ES-I3 (cell line): ENCODE measurements at regions not wholly inside any gene's neighbourhood (a gene's known extent, or its start where the extent isn't known, plus 50 kb on each side); places are given as distances from the start of the nearest gene placed in this dataset.

ENCODE experiments used
- H3K36me3 ChIP-seq: 2 replicates; pipeline ENCODE4 v1.6.1; 2013; ENCODE audit warnings: mild to moderate bottlenecking, low read length, control low read depth, moderate library complexity; ENCODE audit not compliant: insufficient read depth
- H3K4me1 ChIP-seq: 2 replicates; pipeline ENCODE4 v1.6.1; 2013; ENCODE audit warnings: mild to moderate bottlenecking, control low read depth, low read length; ENCODE audit not compliant: insufficient read depth
- H3K9ac ChIP-seq: 2 replicates; pipeline ENCODE4 v1.6.1; 2013; ENCODE audit warnings: low read depth, mild to moderate bottlenecking, low read length, moderate library complexity
- H3K9me3 ChIP-seq: 2 replicates; pipeline ENCODE4 v1.6.1; 2013; ENCODE audit warnings: mild to moderate bottlenecking, low read length, moderate library complexity; ENCODE audit not compliant: control insufficient read depth, insufficient read depth

GRCh38 chr1:23639460-23640095 lies 52.0 kb upstream of the RPL11 start:
- H3K36me3 ChIP-seq: no peaks in the 10 kb centered on the region
- H3K9ac ChIP-seq: no peak overlapping the region
- H3K9me3 ChIP-seq: no peaks in the 10 kb centered on the region
- peaks cover 20% of the 10 kb centered on the region for H3K4me1 ChIP-seq

- H3K36me3 ChIP-seq: no peaks in the 10 kb centered on the region
- H3K9ac ChIP-seq: no peak overlapping the region
- H3K9me3 ChIP-seq: no peaks in the 10 kb centered on the region
- H3K4me1 ChIP-seq: peaks cover 15% of the 10 kb centered on the region
These were observed 52.8 kb upstream of the RPL11 start for GRCh38 chr1:23638786-23639241.

DNA sequence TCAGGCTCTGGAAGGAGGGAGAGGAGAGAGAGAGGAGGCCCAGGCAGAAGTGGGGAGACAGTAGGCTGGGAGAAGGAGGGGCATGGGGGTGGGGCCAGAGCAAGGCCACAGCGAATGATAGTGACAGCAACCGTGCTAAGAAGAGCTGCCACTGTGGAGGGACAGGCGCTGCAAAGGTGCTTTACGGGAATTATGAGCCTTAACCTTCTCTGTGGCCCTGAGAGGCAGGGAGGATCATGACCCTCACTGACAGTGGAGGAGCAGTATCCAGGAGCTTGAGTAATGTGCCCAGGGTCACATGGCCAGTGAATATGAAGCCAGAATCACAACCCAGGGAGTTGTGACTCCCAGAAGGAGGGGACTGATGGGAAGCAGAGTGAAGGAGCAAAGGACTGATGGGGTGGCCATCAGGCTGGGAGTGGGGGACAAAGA lies 53.4 kb upstream of the RPL11 start:
- H3K4me1 ChIP-seq: peaks cover 15% of the 10 kb centered on the region
- H3K36me3 ChIP-seq: no peaks in the 10 kb centered on the region
- H3K9me3 ChIP-seq: no peaks in the 10 kb centered on the region
- no peak overlapping the region for H3K9ac ChIP-seq

DNA sequence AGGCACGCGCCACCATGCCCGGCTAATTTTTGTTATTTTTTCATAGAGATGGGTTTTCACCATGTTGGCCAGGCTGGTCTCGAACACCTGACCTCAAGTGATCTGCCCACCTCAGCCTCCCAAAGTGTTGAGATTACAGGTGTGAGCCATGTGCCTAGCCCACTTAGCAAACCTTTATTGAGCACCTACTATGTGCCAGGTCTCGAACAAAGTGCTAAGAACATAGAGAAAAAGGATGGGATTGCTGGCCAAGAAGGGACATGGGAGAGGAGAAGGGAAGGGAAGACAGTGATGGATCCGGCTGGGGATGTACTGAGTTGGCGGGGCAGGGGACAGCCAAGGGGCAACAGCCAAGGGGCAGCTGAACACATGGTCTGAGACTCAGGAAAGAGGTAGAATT lies 55.6 kb upstream of the RPL11 start:
- Histone ChIP-seq H3K9ac (no peak overlapping the region), H3K36me3 (no peaks in the 10 kb centered on the region), H3K9me3 (no peaks in the 10 kb centered on the region), H3K4me1 (peaks cover 15% of the 10 kb centered on the region)

- Histone ChIP-seq H3K36me3 (no peaks in the 10 kb centered on the region), H3K4me1 (peaks cover 15% of the 10 kb centered on the region), H3K9me3 (no peaks in the 10 kb centered on the region), H3K9ac (peak overlapping the region; percentile 48; the same call in 1 of the 2 replicates)
These were observed 56.6 kb upstream of the RPL11 start for GRCh38 chr1:23634840-23635651.

DNA sequence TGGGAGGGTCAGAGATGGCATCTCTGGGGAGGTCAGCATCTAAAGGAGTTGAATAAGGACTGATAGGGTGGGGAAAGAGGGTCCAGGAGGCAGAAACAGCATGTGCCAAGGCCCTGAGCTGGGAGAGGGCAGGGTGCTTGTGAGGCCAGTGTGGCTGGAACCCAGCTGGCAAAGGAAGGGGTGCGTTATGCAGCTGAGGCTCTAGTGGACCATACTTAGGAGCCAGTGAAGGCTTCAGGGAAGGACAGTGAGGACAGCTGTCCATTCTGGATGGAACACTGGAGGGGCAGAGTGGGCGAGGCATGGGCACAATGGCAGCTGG lies 57.1 kb upstream of the RPL11 start:
- H3K36me3 ChIP-seq: no peaks in the 10 kb centered on the region
- peaks cover 15% of the 10 kb centered on the region for H3K4me1 ChIP-seq
- no peaks in the 10 kb centered on the region for H3K9me3 ChIP-seq
- H3K9ac ChIP-seq: no peak overlapping the region

DNA sequence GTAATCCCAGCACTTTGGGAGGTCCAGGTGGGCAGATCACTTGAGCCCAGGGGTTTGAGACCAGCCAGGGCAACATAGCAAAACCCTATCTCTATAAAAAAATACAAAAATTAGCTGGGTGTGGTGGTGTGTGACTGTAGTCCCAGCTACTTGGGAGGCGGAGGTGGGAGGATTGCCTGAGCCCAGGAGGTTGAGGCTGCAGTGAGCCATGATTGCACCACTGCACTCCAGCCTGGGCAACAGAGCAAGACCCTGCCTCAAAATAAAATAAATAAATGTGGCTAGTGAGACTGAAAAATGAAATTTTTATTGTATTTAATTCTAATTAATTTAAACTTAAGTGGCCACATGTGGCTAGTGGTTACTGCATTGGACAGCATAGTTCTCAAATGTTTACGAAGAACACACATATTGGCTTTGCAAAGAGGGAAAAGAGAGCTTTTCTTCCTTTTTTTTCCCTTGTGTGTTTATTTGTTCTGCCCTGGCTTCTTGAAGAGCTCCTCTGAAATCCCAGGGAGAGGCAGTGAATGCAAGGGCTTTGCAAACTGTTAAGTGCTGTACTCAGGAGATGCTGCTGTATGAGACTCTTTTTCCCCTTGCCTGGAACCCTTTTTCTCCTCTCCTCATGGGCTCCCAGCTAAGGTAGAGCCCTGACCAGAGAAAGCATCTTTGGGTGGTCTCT lies 59.0 kb upstream of the RPL11 start:
- Histone ChIP-seq H3K9ac (no peak overlapping the region), H3K9me3 (no peaks in the 10 kb centered on the region), H3K36me3 (no peaks in the 10 kb centered on the region), H3K4me1 (peaks cover 12% of the 10 kb centered on the region; the same call in 1 of the 2 replicates)

DNA sequence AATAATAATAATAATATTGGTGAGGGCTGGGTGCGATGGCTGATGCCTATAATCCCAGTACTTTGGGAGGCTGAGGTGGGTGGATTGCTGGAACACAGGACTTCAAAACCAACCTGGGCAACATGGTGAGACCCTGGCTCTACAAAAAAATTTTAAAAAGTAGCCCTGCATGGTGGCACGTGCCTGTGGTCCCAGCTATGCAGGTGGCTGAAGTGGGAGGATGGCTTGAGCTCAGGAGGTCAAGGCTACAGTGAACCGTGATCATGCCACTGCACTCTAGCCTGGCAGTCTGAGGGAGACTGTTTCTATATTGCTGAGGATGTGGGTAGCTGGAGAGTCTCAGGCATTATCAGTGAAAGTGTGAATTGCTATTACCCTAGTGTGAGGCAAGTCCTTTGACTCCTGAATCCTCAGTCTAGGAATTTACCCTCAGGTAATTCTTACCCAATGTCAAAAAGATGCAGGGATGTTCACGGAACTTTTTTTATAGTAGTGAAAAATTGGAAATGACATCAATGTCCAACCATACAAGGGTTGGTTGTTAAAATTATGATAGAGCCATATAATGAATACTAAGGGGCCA lies 61.8 kb upstream of the RPL11 start:
- no peaks in the 10 kb centered on the region for H3K9me3 ChIP-seq
- H3K9ac ChIP-seq: no peak overlapping the region
- peaks cover 5% of the 10 kb centered on the region; the same call in 1 of the 2 replicates for H3K4me1 ChIP-seq
- no peaks in the 10 kb centered on the region for H3K36me3 ChIP-seq

DNA sequence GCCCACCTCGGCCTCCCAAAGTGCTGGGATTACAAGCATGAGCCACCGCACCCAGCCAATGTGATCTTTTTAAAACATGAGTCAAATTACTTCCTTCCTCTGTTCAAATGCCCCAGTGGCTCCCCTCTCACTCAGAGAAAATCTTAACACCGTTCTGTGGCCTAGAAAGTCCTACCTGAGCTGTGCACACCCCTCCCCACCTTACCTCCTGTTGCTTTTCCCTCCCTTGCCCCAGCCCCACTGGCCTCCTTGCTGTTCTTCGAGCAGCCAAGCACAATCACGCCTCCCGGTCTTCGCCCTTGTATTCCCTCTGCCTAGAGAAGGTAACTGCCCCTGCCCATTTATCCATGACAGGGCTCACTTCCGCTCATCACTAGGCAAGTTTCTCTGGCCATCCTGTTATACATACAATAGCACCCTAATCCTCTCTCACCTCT lies 62.6 kb upstream of the RPL11 start:
- Histone ChIP-seq H3K9ac (no peak overlapping the region), H3K9me3 (no peaks in the 10 kb centered on the region), H3K36me3 (no peaks in the 10 kb centered on the region), H3K4me1 (peaks cover 5% of the 10 kb centered on the region; the same call in 1 of the 2 replicates)

DNA sequence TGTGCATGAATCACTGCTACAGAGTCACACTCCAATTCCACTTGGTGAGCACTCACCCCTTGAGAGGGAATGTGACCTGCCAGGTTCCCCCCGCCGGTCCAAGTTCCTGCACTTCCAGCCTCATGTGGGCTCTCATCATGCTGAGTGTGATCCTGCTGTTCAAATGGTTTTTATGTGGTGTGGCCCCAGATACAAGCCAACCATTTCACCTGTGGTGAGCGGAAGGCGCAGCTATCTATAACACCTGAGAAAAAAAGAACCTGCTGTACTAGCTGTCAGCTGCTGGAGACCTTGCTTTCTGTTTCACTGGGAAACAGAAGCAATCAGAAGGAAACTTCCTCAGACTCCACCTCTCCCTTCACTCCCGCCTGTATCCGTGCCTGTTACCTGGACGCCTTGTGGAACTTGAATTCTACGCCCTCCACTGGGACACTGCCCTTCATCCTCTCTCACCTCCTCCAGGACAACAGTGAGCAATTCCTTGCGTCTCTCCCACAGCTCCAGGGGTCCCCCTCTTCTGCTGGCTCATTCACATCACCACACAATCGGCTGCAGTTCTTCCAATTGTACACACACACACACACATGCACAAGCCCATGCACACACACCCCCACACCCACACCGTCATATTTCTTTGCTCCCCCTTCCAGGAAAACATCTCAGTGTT lies 64.4 kb upstream of the RPL11 start:
- Histone ChIP-seq H3K9me3 (no peaks in the 10 kb centered on the region), H3K4me1 (peaks cover 5% of the 10 kb centered on the region; the same call in 1 of the 2 replicates), H3K36me3 (no peaks in the 10 kb centered on the region), H3K9ac (no peak overlapping the region)

DNA sequence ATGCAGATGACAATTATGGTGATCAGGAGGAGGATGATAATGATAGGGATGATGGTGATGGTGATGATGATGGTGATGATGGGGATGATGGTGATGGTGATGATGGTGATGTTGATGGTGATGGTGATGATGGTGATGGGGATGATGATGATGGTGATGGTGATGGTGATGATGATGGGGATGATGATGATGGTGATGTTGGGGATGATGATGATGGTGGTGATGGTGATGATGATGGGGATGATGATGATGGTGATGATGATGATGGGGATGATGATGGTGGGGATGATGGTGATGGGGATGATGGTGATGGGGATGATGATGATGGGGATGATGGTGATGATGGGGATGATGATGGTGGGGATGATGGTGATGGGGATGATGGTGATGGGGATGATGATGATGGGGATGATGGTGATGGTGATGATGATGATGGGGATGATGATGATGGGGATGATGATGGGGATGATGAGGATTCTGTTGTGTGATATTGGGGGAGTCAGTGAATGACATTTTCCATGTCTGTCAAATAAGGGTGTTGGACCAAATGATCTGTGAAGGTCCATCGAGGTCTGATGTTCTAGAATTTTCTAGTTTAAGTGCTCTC lies 65.6 kb upstream of the RPL11 start:
- Histone ChIP-seq H3K4me1 (peaks cover 5% of the 10 kb centered on the region; the same call in 1 of the 2 replicates), H3K9ac (no peak overlapping the region), H3K9me3 (no peaks in the 10 kb centered on the region), H3K36me3 (no peaks in the 10 kb centered on the region)

GRCh38 chr1:23625459-23625858 lies 66.1 kb upstream of the RPL11 start:
- no peaks in the 10 kb centered on the region for H3K9me3 ChIP-seq
- H3K4me1 ChIP-seq: peaks cover 6% of the 10 kb centered on the region
- no peaks in the 10 kb centered on the region for H3K36me3 ChIP-seq
- H3K9ac ChIP-seq: no peak overlapping the region

DNA sequence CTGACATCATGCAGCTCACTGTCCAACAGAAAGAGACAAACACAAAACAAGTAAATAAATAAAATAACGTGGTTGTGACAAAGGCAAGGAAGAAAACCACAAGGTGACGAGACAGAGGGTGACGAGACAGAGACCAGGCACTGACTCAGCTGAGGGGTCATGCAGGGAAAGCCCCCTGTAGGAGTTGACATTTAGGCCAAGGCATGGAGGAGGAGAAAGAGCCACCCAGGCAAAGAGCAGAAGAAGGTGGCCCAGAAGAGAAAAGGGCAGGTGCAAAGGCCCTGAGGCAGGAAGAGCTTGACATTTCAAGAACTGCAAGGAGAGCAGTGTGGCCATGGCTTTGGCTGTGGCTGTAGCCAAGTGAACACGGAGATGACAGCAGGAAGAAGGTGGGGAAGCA lies 65.1 kb upstream of the ID3 start:
- Histone ChIP-seq H3K36me3 (no peaks in the 10 kb centered on the region), H3K9me3 (no peaks in the 10 kb centered on the region), H3K9ac (no peak overlapping the region), H3K4me1 (peaks cover 11% of the 10 kb centered on the region)

DNA sequence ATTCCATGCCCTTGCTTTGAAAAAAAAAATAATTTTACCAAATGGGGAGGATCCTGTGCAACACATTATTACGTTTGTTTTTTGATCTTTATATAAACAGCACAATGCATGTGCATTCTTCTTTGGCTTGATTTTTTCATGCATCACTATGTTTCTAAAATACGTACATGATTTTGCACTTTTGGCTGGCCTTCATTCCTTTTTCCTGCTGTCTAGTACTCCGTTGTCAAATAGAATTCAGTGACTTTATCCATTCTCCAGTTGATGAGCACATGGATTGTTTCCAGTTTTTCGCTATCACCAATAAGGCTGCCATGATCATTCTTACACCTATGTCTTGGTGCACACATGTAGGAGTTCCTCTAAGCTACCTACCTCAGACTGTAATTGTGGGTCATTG lies 63.0 kb upstream of the ID3 start:
- Histone ChIP-seq H3K9me3 (no peaks in the 10 kb centered on the region), H3K4me1 (peaks cover 6% of the 10 kb centered on the region), H3K36me3 (no peaks in the 10 kb centered on the region), H3K9ac (no peak overlapping the region)
